Activated naive CD4-positive, alpha-beta T cell (primary cell): ENCODE measurements at regions not wholly inside any gene's neighbourhood (a gene's known extent, or its start where the extent isn't known, plus 50 kb on each side); places are given as distances from the start of the nearest gene placed in this dataset.

Source experiments
- DNase-seq, 4 experiments: peaks; one replicate each; lab custom pipeline; 2025; lab: John Stamatoyannopoulos, UW

DNA sequence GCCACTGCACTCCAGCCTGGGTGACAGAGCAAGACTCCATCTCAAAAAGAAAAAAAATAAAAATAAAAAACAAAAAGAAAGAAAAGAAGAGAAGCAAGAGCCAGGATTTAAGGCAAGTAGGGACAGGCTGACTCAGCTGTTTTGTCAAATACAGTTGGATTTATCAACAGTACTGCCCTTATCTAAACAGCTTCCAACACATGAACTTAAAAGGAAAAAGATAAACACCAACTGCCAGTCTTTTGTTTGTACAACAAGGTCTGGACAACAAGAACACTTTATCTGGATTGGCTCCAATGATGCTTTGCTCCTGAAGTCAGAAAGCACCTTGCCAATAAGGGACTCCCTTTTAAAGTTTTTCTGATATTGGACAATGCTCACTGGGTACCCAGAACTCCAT is 886.0 kb downstream of the ADGRL2 start:
- DNase-seq = no peak

DNA sequence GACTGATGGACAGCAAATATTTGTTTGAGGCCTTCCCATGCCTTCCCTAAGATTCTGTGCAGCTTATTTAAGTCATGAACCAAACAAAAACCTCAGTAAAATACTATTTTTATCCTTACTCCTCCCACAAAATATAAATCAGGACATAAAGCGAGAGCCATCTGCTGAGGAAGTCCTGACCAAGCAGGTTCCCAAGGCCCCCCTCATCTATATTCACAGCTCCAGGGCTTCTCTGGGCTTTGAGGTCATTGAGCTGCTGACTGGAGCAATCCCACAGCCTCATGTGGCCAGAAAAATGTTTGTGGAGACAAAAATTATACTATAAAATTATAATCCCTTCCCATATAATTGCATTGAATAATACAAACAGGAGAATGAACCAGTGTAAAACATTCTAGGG is 846.2 kb downstream of the ADGRL2 start:
- DNase-seq = no peak

DNA sequence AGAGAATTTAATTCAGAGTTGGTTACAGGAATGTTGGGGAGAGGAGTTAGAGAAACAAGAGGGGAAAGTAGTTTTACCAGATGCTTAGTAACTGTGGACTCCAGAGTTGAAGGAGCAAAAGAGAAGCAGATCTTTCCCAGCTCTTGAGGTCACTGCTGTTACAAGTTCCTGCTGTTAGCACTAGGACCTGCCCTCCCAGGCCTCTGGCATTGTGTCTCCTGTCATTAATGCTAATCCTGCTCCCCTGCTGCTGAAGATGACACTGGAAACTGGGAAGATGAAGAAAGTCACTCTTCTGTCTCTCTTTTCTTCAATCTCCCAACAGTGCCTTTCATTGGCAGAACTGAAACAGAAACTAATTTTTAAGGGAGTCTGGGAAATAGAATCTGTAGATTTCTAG is 845.6 kb downstream of the ADGRL2 start:
- no peak for DNase-seq

DNA sequence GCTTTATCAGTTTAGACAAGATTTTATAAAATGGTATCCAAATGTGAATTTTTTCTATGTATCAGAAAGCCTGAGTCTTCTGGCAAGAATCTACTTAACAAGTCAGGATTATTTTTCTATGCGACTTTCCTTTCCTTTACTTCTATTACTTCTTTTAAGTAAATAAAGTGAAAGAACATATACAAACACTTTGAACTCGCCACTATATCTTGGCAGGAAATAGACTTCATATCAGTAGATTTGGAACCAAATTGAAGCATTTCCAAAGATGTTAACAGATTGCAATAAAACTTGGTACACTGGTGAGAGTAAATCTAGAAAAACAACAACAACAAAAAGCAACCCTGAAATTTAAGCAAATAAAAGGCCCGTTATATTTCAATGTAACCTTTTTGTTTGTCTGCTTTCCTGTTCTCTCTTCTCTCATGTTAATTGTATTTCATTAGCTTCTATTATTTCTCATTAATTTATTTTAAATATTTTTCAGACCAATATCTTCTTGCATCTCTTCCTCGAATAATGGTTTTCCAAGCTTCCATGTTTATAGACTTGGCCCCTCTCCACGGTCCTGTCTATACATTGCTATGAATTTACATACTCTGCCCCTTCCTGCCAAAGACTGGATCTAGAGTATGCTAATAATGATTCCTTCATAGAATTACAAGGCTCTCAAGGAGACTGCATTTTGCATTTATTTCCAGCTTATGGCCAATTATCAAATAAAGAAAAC is 843.6 kb downstream of the ADGRL2 start:
- no peak for DNase-seq

DNA sequence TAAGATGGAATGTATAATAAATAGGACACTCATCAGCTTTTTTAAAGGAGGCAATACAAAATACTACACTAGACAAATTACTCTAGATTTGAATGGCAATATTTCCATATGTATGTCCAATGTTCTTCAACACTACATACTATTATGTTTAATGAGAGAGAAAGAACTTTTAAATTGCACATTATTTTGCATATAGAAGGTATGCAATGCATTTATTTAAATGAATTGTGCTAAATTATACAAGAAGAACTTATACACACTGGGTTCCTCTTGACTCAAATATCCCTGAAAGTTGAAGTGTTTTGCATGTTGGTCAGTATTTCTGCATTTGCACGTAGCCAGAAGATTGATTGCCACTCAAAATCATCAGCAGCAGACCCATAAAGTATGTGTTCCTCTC is 839.6 kb downstream of the ADGRL2 start:
- DNase-seq = no peak

DNA sequence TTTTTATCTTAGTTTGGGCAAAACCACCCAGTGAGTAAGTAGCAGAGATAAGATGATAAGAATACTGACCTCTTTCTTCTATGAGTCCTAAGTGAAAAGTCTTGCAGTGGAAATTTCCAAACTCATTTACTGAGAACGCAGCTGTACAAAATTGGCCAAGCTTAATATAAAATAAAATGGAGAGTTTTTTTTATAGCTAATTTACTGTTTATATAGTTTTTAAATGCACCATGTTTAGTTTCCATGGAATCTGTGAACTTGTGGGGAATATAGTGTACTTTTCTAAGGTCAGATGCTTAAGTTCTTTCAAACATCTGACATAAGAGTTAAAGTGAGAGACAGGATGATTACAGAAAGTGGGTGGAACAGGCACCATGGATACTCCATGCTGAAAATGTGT is 833.5 kb downstream of the ADGRL2 start:
- no peak for DNase-seq

DNA sequence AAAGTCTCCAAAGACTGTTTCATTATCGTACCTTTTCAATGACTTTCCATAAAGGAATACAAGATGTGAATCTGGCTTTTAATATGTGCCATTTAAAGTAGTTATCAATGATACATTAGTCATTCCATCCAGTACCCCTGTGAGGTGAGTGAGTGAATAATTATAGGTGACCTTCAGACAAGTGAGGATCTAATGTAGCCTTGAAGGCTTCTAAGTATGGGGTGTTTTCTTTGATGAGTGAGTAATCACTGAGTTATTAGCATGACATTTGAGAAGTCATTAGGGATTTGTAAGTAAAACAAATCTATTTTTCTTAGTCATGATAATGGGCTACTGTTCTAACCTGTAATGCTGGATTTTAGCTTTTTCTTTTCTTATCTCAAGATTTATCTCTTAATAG is 831.4 kb downstream of the ADGRL2 start:
- DNase-seq = no peak

DNA sequence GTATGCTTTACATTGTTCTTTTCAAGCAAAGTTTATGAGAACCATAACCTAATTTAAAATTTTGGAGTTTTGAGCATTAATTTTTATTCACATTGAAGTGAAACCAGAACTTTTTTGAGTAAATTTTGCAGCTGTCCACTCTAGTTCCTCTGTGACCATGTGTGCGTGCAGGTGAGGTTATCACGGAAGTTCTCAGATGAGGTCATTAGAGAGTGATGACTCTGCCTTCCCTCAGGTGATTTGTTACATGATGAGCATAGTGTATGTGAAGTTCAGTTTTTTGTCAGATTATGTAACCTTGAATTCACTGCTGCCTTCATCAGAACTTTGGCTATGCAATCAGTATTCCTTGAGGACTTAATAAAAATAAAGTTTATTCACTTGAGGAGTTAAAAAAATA is 828.2 kb downstream of the ADGRL2 start:
- no peak for DNase-seq

DNA sequence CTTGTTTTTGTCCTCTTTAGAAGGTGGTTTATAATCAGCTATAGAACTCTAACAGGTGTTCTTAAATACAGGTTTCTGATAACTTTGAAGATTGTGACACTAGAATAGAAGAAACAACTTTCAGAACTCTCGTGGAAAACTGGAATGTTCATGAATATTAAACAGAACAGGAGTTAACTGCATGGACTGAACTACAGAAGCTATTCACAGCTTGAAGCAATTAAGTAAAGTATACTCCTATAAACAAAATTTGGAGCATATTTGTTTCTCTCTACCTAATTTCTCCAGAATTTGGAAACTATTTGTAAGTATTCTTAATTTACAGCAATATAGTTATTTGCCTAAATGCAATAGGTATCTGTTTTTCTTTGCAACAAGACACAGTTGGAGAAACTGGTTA is 824.8 kb downstream of the ADGRL2 start:
- no peak for DNase-seq

DNA sequence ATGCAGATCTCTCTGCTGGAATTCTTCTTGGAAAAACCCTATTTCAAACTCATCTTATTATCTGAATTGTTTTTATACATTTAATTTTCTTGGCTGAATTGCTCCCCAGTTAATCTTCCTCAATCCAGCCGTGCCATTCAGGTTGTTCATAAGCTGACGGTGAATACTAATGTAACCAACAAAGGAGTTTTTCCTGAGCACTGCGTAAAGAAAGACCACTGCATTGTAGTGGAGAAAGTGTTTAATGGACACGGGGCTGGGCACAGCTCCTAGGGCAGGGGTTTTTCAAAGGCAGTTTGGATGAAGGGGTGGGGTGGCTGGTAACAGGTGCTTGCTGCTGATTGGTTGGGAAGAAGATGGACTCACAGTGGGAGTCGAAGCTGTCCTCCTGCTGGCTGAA is 820.3 kb downstream of the ADGRL2 start:
- no peak for DNase-seq

DNA sequence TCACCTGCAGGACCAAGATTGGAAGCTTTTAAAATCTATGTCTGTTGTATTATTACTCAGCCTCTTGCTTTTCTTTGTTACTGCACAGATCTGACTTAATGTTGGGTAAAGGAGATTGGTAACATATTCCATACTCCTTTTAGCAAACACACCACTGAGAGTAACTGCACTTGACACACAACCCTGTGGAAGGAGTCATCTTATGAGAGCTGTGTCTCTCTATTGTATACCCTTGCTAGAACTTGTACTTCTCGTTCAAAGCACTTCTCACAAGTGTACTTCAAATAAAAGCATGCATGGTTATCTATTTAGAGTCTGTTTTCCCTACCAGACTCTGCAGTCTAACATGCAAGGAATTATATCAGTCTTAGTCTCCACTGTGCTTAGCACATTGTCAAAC is 813.4 kb downstream of the ADGRL2 start:
- no peak for DNase-seq

DNA sequence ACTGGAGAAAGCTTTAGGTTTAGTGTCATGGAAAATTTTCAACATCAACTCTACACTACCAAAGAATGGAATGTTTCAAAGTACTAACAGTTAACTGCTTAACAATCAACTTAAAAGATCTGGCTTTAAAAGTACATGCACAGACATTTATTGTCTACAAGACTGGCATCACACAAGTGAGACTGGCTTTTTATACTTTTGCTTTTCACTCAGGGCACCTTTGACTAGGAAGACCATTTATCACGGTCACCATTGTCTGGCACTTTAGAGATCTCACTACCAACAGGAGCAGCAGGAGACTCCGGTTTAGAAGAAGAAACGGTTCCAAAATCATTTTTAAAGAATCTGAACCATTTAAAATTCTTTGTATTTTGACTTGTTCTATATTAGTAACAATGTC is 812.3 kb downstream of the ADGRL2 start:
- no peak for DNase-seq

DNA sequence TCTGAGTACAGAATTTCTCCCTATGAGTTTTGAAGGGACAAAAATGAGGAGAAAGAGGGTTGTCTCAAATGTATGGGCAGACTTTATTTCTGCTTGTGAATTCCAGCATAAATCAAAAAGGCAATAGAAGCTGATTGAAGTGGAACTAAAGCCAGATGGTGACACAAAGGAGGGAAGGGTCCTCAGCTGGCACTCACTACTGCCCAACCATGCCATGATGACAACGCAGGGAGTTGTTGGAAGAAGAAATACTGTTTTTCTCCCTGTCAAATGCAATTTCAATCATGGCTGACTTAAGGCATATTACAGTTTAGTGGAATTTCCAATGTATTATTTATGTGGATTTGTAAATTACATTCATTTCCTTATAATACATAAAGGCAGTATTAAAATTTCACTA is 805.8 kb downstream of the ADGRL2 start:
- DNase-seq = no peak

DNA sequence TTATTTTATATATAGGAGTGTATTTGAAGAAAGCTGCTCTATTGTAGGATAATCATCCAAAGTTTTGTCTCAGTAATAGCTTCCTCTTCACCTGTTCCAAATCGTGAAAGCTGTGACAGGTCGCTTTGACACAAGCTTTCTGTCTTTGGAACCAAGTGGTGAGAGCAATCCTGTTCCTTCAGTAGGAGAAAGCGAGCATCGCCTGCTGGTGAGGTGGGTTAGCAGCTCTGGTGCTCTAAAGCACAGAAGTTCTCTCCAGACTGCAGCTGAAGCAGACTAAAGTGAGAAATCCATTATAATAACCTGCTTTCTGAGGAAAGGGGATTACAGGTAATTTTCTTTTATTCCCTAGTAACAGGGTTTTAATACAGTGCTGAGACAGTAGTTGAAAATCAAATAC is 803.8 kb downstream of the ADGRL2 start:
- no peak for DNase-seq

DNA sequence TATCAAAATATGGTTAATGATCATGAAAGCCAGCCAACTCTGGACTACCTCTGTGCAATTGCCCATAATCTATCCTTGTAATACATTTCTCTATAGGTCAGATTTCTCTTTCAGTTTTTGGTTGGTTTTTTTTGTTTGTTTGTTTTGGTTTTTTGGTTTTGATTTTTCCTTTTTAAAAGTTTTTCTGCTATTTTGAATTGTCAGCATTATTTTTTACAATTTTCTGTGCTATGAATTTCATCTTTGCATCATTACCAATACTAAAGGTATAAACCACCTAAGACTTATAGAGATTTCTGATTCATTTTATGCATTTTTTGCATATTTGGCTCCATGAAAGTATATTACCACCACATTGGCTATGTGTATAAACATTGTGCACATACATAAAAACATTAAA is 799.6 kb downstream of the ADGRL2 start:
- DNase-seq = no peak

DNA sequence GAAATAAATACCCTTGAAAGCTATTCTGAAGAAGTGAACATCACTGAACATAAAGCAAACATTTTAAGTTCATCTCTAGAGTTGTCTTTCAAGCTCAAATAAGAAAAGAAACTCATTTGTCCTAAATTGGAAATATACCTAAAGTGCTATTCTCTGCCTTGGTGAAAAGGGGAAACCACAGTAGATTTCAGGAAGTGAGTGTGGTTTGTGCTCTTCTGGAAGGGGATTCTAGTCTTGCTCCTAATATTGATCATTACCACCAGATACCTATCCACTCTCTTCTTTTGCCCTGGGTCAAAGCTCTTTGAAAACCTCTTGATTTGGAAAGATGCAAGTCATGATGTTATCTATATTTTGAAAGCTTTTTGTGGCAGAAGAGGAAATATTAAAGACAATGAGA is 798.1 kb downstream of the ADGRL2 start:
- no peak for DNase-seq

DNA sequence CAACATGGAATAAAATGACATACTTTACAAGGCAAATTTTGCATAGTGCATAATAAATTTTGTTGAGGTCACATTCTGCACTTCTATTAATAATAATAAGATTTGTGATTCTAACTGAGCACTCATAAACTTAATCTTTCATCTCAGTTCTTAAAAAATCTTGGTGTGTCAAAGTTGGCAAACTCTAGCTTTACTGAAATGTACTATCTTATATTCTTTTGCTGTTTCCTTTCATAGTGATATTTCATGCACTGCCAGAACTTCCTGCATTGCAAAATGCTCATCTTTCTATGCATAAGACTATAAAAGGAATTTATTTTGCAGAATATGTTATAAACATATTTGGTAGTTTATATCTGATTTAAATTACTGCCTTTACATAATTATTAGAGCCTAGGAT is 797.6 kb downstream of the ADGRL2 start:
- DNase-seq = no peak

DNA sequence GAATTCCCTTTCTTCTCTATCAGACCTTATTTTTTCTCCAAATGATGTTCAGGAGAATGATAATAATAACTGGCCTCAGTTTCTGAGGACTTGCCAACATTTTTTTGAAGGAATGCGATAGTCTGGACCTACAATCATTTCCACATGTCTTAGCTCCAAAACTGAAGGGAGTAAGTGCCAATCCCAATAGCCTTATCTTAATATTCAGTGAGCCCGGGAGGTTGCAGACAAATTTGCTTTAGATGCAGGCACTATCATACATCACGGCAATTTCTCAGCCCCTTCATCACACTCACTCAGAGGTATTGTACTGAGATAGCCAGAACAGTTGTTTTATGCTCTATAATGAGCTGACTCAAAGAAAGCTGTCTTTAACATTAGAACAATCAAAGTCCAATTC is 796.9 kb downstream of the ADGRL2 start:
- DNase-seq = no peak

DNA sequence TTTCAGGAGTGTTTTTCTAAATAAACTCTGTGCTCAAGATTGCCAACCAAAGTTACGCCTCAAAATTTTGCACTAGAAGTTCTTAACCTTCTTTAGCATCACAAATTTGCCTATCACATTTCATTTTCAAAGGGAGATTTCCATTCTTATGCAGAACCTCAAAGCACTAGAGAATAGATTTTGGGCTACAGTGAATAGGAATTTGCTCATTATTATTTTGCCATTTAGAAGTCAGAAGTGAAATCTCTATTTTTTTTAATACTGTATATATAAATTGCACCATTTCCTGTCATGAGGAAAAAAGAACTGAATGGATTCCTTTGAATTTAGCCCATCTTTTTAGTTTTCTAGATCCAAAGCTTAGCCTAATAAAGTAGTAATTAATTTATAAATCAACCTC is 796.4 kb downstream of the ADGRL2 start:
- DNase-seq = no peak

DNA sequence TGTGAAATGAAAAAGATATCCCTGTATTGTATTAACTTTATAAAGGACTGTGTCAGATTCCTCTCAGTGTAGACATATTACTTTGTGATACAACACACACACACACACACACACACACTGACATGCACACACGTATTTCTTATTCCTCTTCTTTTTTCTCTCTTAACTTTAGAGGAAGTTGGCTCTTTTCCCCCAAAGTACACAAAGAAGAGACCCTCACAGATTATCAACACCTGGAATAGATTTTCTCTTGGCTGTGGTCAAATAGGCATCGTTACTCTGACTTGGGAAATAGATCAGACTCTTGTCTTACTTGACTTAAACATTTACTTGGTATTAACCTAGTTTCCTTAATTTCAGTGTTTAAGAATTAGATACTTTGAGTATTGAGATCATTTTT is 792.8 kb downstream of the ADGRL2 start:
- DNase-seq = no peak

DNA sequence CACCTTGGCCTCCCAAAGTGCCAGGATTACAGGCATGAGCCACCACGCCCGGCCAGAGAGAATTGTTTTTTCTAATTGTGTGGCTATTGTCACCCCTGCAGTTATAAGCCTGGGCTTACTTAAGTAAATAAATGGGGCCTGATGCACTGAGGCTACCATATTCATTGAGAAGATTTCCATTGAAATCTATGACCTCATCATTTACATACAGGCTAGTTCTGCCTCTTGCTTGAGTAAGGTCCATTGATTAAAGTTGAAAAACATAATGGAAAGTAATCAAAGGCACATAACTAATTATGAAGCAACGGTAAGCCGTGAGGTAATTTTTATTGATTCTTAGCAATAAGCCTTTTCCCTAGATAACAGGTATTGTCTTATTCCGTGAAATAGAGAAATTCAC is 788.9 kb downstream of the ADGRL2 start:
- no peak for DNase-seq

DNA sequence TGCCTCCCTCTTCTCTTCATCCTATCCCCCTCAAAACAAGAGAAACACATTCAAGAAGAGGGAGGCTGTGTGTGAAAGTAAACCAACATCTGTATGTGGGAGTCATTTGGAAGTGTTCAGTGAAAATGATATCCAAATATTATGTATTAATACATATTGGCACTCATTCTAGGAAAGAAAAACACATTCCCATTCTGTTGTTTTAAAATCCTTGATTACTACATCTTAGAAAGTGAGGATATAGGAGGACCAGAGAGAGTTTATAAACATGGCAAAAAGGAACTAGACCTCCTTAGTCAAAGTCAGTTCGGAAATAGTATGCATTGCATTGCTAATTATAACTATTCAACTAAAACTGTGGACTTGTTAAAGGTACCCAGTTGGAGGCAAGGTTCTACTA is 786.6 kb downstream of the ADGRL2 start:
- no peak for DNase-seq

DNA sequence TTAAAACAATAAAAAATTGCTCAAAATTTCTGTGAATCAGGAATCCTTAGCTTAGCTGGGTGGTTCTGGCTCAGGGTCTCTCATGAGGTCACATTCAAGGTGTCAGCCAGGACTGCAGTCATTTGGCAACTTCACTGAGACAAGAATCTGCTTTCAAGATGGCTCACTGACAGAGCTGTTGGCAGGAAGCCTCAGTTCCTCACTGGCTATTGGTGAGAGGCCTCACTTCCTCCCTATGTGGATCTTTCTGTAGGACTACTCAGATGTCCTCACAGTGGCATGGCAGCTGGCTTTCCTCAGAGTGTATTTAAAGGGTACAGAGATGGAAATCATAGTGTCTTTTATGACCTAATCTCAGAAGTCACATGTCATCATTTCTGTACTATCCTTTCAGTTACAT is 785.7 kb downstream of the ADGRL2 start:
- DNase-seq = no peak

DNA sequence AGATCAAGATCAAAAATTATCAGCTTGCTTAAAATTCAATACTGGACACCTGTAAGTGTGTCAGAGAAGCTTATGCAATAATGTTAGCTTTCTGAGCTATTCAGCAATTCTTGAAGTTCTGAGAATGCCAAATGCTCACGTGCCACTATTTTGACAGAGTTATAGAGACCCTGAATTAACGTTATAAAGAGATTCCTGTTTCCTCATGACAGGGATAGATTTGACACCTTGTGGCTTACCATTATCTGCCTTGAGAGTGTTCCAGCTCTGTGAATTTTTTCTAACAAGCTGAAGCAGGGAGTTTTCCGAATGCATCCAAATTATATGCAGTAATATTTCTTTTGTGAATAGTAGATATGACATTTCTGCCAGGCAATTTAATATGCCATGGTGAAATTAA is 781.6 kb downstream of the ADGRL2 start:
- DNase-seq = no peak
